CD1c-positive myeloid dendritic cell (primary cell): ENCODE measurements at regions not wholly inside any gene's neighbourhood (a gene's known extent, or its start where the extent isn't known, plus 50 kb on each side); places are given as distances from the start of the nearest gene placed in this dataset.
"Not testable (repeated sequence)": the region's sequence is repeated elsewhere in the genome, so short reads cannot be mapped to it uniquely, and the experiment has no call there.

Source experiments
- DNase-seq: peaks from one replicate; pipeline ENCODE4 v3.0.0-alpha.2; 2016; ENCODE audit errors: extremely low spot score

DNA sequence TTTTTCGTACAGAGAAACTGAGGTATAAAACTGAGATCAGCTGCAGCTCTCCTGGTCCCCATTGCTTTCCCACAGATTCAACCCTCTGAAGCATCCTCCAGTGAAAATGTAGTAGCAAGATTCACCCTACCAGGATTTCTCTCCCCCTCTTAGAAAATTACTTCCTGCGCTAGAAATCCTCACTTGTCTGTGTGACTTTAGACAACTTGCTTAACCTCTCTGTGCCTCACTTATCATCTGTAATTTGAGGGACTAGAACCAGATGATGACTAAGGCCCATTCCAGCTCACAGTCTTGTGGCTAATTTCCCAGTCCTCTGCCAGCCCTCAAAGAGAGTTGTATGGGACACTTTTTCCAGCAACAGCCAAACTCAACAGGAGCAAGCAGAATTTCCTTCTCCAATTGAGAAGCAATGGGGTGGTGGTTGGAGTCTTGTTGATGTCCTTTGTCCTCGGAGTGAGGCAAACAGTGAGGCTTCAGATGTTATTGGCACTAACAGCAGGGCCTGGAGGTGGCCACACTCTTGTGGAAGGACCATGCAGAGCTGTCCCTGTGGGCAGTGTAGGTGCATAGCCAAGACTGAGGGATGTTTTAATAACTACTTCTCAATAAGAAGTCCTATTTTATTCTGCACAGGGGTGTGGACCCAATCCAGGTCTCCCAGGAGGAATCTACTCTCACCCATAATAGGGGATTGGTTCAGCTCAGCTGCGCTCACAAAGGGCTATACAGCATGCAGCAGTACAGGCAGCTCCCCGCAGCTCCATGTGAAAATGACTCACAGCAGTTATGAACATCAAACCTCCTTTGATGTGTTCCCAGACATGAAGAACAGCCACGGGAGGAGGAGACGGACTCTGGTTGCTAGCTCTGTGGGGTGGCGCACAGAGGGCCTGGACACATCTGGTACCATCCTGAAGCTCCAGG lies 200.1 kb downstream of the DAD1 start:
- DNase-seq, result no peak

- no peak for DNase-seq
These were observed 201.2 kb downstream of the DAD1 start for GRCh38 chr14:22387776-22388241.

DNA sequence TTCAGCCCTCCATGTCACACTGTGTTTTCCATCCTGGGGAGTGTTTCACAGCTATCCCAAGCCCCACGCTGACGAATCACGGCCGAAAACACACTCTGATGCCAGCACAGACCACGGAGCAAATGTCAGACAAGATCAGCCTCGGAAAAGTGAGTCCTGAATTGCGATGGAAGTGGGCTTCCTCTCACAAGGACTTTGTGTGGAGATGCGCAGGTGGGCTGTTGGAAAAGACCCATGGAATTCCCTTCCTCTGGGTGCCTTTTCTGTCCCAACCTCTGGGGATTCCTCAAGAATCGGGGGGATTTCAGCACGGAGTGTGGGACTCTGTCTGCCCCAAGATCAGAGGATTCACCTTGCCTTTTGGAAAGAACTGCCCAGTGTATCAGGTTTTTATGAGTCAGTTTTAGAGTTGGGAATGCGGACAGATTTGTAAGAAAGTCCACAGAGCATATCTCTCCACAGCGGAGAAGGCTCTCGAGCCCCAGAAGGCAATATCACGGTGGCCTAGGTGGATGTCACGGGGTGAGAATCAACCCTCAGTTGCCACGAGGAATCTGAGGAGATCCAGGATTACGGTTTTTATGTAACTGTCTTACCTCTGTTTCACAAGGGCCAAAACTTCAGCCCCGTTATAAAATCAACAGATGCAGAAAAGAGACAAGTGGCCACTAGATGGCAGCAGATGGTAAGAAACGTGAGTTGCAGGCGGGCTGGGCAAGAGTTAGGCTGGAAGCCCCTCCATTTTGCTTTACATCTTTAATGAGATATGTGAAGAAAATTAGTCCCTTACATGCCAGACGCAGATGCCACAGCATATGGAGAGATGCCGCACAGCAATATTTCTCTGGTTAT lies 201.9 kb downstream of the DAD1 start:
- peak; percentile 81 for DNase-seq

GRCh38 chr14:22384974-22385526 lies 204.0 kb downstream of the DAD1 start:
- no peak for DNase-seq

- DNase-seq, result no peak
These were observed 204.9 kb downstream of the DAD1 start for GRCh38 chr14:22384167-22384549.

GRCh38 chr14:22383515-22384166 lies 205.4 kb downstream of the DAD1 start:
- DNase-seq, result no peak

DNA sequence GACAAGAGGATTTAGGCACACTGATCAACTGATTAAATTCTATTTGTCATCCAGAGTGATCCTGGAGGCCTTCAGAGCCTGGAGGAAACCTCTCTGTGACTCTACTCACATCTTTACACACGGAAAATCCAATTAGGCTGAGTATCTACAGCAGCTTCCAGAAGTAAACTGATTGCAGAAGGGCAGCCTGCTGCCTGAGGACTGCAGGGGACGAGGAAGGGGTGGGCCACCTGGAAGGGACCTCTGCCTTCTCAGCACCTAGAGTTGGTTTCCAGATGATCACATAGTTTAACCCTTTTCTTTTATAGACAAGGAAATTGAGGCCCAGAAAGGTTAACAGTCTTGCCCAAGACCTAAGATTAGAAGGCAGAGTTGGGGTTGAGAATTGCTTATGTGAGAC lies 206.1 kb downstream of the DAD1 start:
- no peak for DNase-seq

- no peak for DNase-seq
These were observed 206.6 kb downstream of the DAD1 start for GRCh38 chr14:22382395-22382794.

DNA sequence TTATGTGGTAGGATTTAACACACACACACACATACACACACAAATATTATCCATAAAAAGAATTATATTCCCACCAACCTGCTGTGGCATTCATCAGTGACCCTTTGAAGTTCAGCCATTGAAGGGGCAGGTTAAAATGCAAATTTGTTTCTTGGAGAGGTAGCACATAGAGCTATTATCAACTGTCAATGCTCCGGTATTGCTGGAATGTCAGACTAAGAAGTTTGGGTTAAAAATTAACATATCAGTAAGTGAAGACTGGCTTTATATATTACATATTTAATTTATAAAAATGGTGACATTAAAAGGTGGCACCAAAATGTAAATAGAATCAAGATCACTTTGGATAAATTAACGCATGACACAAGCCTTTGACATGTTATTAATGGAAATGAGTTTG lies 207.3 kb downstream of the DAD1 start:
- no peak for DNase-seq

GRCh38 chr14:22381408-22381760 lies 207.6 kb downstream of the DAD1 start:
- DNase-seq, result no peak

DNA sequence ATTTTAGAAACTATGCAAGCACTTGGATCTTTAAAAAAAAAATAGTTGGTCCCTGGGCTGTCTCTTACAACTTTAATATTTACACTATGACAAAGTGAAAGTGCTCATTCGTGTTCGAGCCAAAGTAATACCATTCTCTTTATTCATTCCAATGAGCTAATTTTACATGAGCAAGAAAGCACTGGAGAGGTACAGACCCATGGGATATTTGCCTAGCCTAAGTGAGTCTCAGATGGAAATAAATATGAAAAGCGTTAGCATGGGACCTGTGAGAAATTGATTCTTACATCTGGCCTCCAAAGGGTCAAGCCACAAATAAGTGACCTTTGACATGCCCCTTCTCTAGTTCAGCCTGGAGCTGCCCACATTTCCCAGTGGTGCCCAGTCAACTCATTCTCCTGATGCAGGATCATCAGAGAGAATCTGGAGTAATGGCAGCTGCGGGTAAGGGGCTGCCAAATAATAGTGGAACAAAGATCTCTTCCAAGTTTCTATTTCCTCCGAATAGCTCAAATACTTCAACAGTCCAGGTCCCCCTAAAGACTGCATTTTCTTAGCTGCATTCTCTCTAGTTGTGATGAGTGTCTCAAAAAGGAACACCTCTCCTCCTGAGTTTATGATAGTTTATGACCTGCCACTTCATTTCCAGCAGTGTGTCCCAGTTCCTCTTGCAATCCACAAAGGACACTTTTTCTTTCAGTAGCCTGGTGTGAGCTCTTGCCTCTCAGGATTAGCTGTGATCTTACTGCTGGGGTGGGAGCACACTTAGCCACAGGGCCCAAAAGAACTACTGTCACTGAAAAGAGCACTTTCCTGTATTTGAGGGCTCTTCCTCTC lies 208.2 kb downstream of the DAD1 start:
- no peak for DNase-seq

- no peak for DNase-seq
These were observed 209.3 kb downstream of the DAD1 start for GRCh38 chr14:22379727-22380126.

- no peak for DNase-seq
These were observed 210.8 kb downstream of the DAD1 start for GRCh38 chr14:22378181-22378580.

GRCh38 chr14:22375321-22375930 lies 213.6 kb downstream of the DAD1 start:
- peak; percentile 56 for DNase-seq

GRCh38 chr14:22370084-22370847 lies 218.8 kb downstream of the DAD1 start:
- no peak for DNase-seq

DNA sequence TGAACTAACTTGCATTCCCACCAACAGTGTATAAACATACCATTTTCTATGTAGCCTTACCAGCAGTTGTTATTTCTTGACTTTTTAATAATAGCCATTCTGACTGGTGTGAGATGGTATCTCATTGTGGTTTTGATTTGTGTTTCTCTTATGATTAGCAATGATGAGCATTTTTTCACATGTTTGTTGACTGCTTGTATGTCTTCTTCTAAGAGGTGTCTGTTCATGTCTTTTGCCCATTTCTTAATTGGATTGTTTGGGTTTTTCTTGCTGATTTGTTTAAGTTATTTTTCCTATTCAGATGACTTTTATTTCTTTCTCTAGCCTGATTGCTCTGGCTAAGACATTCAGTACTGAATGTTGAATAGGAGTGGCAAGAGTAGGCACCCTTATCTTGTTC lies 230.3 kb downstream of the DAD1 start:
- DNase-seq, result no peak

- not testable (repeated sequence) for DNase-seq
These were observed 239.7 kb downstream of the DAD1 start for GRCh38 chr14:22349281-22349680.

DNA sequence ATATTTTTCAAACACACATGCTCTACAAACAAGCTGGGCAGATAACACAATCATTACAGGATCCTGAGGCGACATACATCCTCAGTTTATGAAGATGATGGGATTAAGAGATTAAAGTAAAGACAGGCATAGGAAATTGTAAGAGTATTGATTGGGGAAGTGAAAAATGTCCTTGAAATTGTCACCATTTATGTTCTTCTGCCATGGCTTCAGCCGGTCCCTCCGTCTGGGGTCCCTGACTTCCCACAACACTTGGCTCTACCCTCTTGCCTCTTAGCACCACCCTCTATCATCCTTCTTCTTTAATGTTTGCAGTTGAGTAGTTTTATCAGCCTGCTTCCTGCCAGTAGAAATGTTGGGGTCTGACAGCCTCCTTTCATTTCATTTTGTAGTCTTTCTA lies 244.4 kb downstream of the DAD1 start:
- no peak for DNase-seq

GRCh38 chr14:22344209-22344608 lies 244.8 kb downstream of the DAD1 start:
- not testable (repeated sequence) for DNase-seq

- DNase-seq, result no peak
These were observed 248.0 kb downstream of the DAD1 start for GRCh38 chr14:22341049-22341448.
